Sigmoid colon (tissue), 4 donors: ENCODE measurements at regions not wholly inside any gene's neighbourhood (a gene's known extent, or its start where the extent isn't known, plus 50 kb on each side); places are given as distances from the start of the nearest gene placed in this dataset.

Experiments used
- CTCF ChIP-seq, 4 experiments: fragments of 450-650 bp in 3 of 4; fragments of 200-600 bp in 1 of 4; IDR thresholded peaks; one replicate each; pipeline ENCODE4 v1.5.1; 2016 to 2019; ENCODE audit warnings: antibody characterized with exemption in 4 of 4, mild to moderate bottlenecking in 3 of 4, moderate library complexity in 2 of 4
- EP300 ChIP-seq, 4 donors: sonication (generic); formaldehyde crosslinking; IDR thresholded peaks; one replicate each; pipeline ENCODE4 v1.6.1; 2017; ENCODE audit warnings: antibody characterized with exemption in 4 of 4
- POLR2A ChIP-seq, 2 donors: fragments of 450-650 bp; IDR thresholded peaks; one replicate each; pipeline ENCODE4 v1.6.1; 2016; ENCODE audit warnings: antibody characterized with exemption in 2 of 2, mild to moderate bottlenecking in 2 of 2, moderate library complexity in 2 of 2

GRCh38 chr5:164998142-164998541 is 1492.7 kb downstream of the MAT2B start:
- TF ChIP-seq CTCF (IDR thresholded peaks at IDR 0.05) (no peak), EP300 (IDR thresholded peaks at IDR 0.05) (no peak), POLR2A (IDR thresholded peaks at IDR 0.05) (no peak)
